Sigmoid colon (tissue), 4 donors: ENCODE measurements at regions not wholly inside any gene's neighbourhood (a gene's known extent, or its start where the extent isn't known, plus 50 kb on each side); places are given as distances from the start of the nearest gene placed in this dataset.

Experiments used
- EP300 ChIP-seq, 4 donors: sonication (generic); formaldehyde crosslinking; IDR thresholded peaks; one replicate each; pipeline ENCODE4 v1.6.1; 2017; ENCODE audit warnings: antibody characterized with exemption in 4 of 4
- POLR2A ChIP-seq, 2 donors: fragments of 450-650 bp; IDR thresholded peaks; one replicate each; pipeline ENCODE4 v1.6.1; 2016; ENCODE audit warnings: antibody characterized with exemption in 2 of 2, mild to moderate bottlenecking in 2 of 2, moderate library complexity in 2 of 2
- POLR2AphosphoS5 ChIP-seq, 4 donors: sonication (generic); formaldehyde crosslinking; IDR thresholded peaks; one replicate each; pipeline ENCODE4 v1.6.1; 2017; ENCODE audit warnings: antibody characterized with exemption in 4 of 4
- TF ChIP-seq, protein P1 (sequence below), 4 experiments: fragments of 450-650 bp in 3 of 4; fragments of 200-600 bp in 1 of 4; IDR thresholded peaks; one replicate each; pipeline ENCODE4 v1.5.1; 2016 to 2019; ENCODE audit warnings: antibody characterized with exemption in 4 of 4, mild to moderate bottlenecking in 3 of 4, moderate library complexity in 2 of 4

GRCh38 chr5:124395287-124395686 lies 351.2 kb downstream of the ZNF608 start:
- no peak for TF ChIP-seq EP300 (IDR thresholded peaks at IDR 0.05)
- TF ChIP-seq, protein P1, sequence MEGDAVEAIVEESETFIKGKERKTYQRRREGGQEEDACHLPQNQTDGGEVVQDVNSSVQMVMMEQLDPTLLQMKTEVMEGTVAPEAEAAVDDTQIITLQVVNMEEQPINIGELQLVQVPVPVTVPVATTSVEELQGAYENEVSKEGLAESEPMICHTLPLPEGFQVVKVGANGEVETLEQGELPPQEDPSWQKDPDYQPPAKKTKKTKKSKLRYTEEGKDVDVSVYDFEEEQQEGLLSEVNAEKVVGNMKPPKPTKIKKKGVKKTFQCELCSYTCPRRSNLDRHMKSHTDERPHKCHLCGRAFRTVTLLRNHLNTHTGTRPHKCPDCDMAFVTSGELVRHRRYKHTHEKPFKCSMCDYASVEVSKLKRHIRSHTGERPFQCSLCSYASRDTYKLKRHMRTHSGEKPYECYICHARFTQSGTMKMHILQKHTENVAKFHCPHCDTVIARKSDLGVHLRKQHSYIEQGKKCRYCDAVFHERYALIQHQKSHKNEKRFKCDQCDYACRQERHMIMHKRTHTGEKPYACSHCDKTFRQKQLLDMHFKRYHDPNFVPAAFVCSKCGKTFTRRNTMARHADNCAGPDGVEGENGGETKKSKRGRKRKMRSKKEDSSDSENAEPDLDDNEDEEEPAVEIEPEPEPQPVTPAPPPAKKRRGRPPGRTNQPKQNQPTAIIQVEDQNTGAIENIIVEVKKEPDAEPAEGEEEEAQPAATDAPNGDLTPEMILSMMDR (IDR thresholded peaks at IDR 0.05) = no peak
- no peak for TF ChIP-seq POLR2AphosphoS5 (IDR thresholded peaks at IDR 0.05)
- no peak for TF ChIP-seq POLR2A (IDR thresholded peaks at IDR 0.05)
